ENCODE measurements at regions not wholly inside any gene's neighbourhood (a gene's known extent, or its start where the extent isn't known, plus 50 kb on each side); places are given as distances from the start of the nearest gene placed in this dataset.

DNA sequence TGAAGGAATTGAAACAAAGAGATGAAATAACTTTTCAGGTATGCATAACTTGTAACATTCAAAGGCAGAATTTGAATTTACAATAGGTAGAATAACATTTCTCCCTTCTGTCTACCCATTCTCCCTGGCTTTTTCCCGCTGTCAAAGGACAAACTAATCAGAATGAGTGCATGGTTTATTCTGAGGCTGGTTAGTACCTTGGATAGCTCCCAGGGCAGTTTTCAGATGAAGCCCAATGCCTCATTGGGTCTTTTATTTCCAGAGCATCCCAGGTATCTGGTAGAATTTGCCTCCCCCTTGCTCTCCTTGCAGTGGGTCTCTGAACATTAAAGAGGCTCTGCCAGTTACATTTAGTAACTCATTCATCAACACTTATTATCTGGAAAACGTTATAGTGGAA lies 665.5 kb downstream of the BCKDHB start:
- Histone ChIP-seq H3K4me1 (no peaks in the 10 kb centered on the region), H3K36me3 (no peaks in the 10 kb centered on the region), H3K4me3 (no peak overlapping the region), H3K27ac (no peak overlapping the region), H3K27me3 (no peaks in the 10 kb centered on the region), H3K9me3 (no peaks in the 10 kb centered on the region)
- intact Hi-C loops (cut with DNase I; ENCODE audit: low total_unique reads): no loop called here
- TF ChIP-seq CTCF (IDR thresholded peaks at IDR 0.05) (no peak), POLR2A (IDR thresholded peaks at IDR 0.05) (no peak), POLR2AphosphoS5 (IDR thresholded peaks at IDR 0.05) (no peak)
- DNase-seq (ENCODE audit: low spot score in 2 of 2): no peak

GRCh38 chr6:80769106-80769505 lies 662.6 kb downstream of the BCKDHB start:
- TF ChIP-seq POLR2AphosphoS5 (IDR thresholded peaks at IDR 0.05) (no peak), CTCF (IDR thresholded peaks at IDR 0.05) (no peak), POLR2A (IDR thresholded peaks at IDR 0.05) (no peak)
- no peak for DNase-seq (ENCODE audit: low spot score in 2 of 2)
- H3K27ac ChIP-seq: no peak overlapping the region

DNA sequence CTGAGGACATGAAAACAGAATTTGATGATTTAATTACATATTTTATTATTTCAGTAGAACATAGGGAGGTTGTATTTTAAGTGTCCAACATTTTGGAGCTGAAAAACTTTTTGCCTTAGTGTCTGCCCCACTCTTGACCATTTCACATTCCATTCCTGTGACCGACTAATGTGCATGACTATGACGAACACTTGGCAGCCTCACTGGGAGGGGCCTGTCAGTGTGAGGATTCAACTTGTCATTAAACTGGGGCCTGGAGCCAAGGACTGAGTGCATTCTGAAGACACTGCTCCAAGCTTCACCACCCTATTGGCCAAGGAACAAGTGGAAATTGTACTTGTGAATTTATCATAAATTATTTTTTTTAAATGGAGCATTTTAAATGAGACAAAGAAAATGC lies 661.3 kb downstream of the BCKDHB start:
- Histone ChIP-seq H3K9me3 (no peaks in the 10 kb centered on the region), H3K27ac (no peak overlapping the region), H3K27me3 (no peaks in the 10 kb centered on the region), H3K4me1 (no peaks in the 10 kb centered on the region), H3K36me3 (no peaks in the 10 kb centered on the region), H3K4me3 (no peak overlapping the region)
- no peak for TF ChIP-seq POLR2A (IDR thresholded peaks at IDR 0.05)
- TF ChIP-seq CTCF (IDR thresholded peaks at IDR 0.05): no peak
- no peak for TF ChIP-seq POLR2AphosphoS5 (IDR thresholded peaks at IDR 0.05)
- peak in 1 of 2 donors; percentile 18 for DNase-seq (ENCODE audit: low spot score in 2 of 2)
- intact Hi-C loops (cut with DNase I; ENCODE audit: low total_unique reads): no loop called here

More at GRCh38 chr6:80769106-80769505, 662.6 kb downstream of the BCKDHB start:
- Histone ChIP-seq H3K9me3 (no peaks in the 10 kb centered on the region), H3K27me3 (no peaks in the 10 kb centered on the region), H3K36me3 (no peaks in the 10 kb centered on the region), H3K4me3 (no peak overlapping the region), H3K4me1 (no peaks in the 10 kb centered on the region)
- intact Hi-C loops (cut with DNase I; ENCODE audit: low total_unique reads): no loop called here

DNA sequence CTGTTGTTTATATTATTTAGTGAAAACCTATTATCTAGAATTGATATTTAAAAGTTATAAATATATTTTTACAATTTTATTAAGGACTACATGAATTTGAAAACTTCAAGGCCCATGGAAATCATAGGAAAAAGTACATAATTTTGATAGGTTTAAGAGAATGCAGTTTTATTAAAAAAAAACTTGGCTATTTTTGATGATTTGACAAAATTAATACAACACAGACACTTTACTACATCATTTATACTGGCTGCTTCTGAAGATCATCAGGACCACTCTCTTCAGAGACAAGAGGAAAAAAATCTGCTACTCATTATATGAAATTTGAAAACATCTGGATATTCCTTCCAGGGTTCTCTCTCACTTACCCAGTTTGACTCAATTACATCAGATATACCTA lies 637.7 kb downstream of the BCKDHB start:
- Histone ChIP-seq H3K27me3 (no peaks in the 10 kb centered on the region), H3K4me1 (no peaks in the 10 kb centered on the region), H3K36me3 (no peaks in the 10 kb centered on the region), H3K27ac (no peak overlapping the region), H3K4me3 (no peak overlapping the region), H3K9me3 (peaks cover 0 to 8% of the 10 kb centered on the region in 2 donors)
- intact Hi-C loops (cut with DNase I; ENCODE audit: low total_unique reads): no loop called here
- DNase-seq (ENCODE audit: low spot score in 2 of 2): no peak
- TF ChIP-seq POLR2A (IDR thresholded peaks at IDR 0.05) (no peak), CTCF (IDR thresholded peaks at IDR 0.05) (no peak), POLR2AphosphoS5 (IDR thresholded peaks at IDR 0.05) (no peak)

GRCh38 chr6:80742481-80742880 lies 636.0 kb downstream of the BCKDHB start:
- Histone ChIP-seq H3K27ac (no peak overlapping the region), H3K4me3 (no peak overlapping the region), H3K27me3 (no peaks in the 10 kb centered on the region), H3K36me3 (no peaks in the 10 kb centered on the region), H3K4me1 (no peaks in the 10 kb centered on the region), H3K9me3 (peaks cover 0 to 8% of the 10 kb centered on the region in 2 donors)
- DNase-seq (ENCODE audit: low spot score in 2 of 2): no peak
- TF ChIP-seq CTCF (IDR thresholded peaks at IDR 0.05): no peak
- TF ChIP-seq POLR2A (IDR thresholded peaks at IDR 0.05): no peak
- no peak for TF ChIP-seq POLR2AphosphoS5 (IDR thresholded peaks at IDR 0.05)
- intact Hi-C loops (cut with DNase I; ENCODE audit: low total_unique reads): no loop called here
